Suppressor macrophage treated with lipopolysaccharide for 4 hours (primary cell): ENCODE measurements at regions not wholly inside any gene's neighbourhood (a gene's known extent, or its start where the extent isn't known, plus 50 kb on each side); places are given as distances from the start of the nearest gene placed in this dataset.

ENCODE experiments used
- DNase-seq: peaks from one replicate; pipeline ENCODE4 v3.0.0-alpha.2; 2020

GRCh38 chr6:1113916-1114540 lies 197.9 kb upstream of the FOXQ1 start:
- DNase-seq, result no peak

GRCh38 chr6:1111361-1111760 lies 200.5 kb upstream of the FOXQ1 start:
- DNase-seq, result no peak

GRCh38 chr6:1110941-1111349 lies 201.0 kb upstream of the FOXQ1 start:
- no peak for DNase-seq

GRCh38 chr6:1110164-1110563 lies 201.7 kb upstream of the FOXQ1 start:
- DNase-seq, result no peak

- no peak for DNase-seq
These were observed 202.8 kb upstream of the FOXQ1 start for GRCh38 chr6:1109134-1109533.

GRCh38 chr6:1108198-1108597 lies 203.7 kb upstream of the FOXQ1 start:
- DNase-seq, result no peak

DNA sequence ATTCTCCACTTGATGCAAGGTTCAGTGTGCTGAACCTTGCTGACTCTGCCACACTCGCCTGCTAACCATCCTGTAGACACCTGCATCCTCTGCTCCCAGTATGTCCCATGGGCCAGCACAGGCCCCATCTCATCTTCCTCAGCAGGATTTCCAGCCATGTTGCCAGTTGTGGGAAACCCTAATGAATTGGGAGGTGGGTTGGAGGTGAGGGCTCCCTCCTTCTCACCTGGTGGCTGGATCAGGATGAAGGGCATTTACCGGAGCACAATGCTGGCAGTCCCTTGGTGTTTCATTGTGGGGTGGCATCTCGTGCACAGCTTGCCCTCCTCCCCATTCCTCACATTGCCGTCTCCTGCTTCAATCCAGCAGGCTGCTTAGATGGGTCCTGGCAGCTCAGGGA lies 204.3 kb upstream of the FOXQ1 start:
- no peak for DNase-seq

- no peak for DNase-seq
These were observed 206.0 kb upstream of the FOXQ1 start for GRCh38 chr6:1105833-1106400.

DNA sequence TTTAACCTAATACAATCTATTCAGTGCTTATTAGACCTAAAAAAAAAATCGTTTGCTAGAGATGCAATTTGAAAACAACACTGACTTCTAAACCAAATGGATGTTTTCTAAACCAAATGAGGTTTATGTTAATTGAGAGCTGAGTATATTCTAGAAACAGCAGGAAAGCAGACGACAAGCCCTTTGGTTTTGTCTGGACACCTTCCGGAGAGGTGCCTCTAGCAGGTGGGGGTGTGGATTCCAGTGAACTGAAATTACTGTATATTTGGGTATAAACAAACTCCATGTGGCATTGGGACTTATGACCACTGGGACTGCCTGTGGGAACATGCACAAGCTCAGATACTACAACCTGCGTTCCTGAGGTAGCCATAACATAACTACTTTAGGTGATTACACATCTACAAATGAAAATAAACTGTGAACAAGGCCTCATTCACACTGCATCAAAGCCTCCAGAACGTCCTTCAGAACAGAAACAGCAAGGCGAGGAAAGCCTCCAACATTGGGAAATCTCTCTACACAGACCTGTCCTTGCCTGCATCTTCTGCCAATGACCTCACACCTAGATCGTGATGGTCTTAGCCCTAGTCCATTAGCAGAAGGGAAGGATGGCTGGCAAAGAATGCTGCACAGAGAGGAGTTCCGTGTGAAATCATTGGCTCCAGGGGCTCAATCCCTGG lies 206.8 kb upstream of the FOXQ1 start:
- DNase-seq, result no peak

GRCh38 chr6:1103945-1104623 lies 207.8 kb upstream of the FOXQ1 start:
- DNase-seq, result no peak

- DNase-seq, result no peak
These were observed 208.9 kb upstream of the FOXQ1 start for GRCh38 chr6:1103021-1103420.

DNA sequence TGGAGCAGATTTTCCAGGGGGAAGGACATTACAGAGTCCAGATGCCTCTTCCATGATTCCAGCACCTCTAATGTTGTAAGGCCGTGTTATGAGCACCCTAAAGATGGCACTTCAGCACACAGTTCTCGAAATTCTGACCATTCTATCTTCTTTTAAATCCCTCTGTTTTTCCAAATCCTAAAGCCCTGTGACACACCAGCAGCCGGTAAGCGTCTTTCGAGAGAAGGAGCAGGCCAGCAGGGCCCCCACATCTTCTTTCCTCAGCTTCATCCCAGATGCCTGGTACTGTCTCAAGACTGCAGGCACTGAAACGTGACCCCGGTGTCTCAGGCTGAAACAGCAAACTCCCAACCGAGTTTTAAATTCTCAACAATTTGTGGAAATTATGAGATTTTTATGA lies 211.6 kb upstream of the FOXQ1 start:
- DNase-seq, result no peak

- no peak for DNase-seq
These were observed 212.6 kb upstream of the FOXQ1 start for GRCh38 chr6:1099264-1099663.

DNA sequence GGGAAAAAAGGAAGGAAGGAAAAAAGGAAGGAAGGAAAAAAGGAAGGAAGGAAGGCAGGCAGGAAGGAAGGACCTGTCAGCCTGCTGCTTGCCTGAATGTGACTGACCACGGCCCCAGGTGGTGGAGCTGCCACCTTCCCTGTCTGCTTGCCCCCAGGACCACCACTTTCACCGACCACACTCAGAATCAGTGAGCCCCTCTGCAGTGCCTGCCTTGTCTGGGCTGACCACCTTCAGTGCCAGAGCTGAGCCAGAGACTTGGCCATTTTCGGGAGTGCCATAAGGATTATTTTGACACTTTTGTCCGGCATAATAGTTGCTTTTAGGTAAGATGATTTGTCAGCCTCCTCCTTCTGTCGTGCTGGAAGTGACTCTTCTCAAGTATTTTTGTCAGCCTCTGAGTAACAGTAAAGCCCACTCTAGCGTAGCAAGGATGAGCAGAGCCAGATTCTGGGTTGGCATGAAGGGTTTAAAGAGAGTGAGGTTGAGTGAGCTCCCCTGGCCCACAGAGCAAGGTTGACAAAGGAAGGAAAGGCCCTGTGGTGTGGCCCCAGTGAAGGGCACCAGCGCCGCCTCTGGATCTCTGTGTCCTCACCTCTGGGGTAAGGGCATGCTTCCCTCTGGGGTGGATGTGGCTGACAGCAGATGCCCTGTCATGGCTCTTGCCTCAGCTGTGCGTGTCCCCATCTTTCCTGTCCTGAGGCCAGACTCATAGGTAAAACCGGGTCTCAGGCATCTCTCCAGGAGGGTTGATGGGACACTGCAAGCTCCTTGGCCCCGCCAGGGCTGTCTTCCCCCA lies 214.7 kb upstream of the FOXQ1 start:
- no peak for DNase-seq

DNA sequence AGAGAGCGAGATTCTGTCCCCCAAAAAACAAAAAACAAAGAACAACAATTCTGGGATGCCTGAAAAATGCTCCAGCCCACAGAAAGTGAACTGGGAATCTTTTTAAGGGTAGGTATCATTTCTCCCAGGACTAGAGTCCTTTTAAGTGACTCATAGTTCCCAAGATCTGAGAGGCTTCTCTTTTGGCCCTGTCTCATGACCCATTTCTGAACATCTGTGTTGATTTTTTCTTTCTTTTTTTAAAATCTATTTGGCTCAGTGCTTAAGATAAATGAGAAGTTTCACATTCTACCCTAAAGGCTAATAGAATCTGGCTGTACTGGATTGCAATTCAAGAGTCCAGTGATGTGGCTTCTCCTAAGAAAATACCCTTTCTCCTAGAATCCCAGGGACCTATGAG lies 217.6 kb upstream of the FOXQ1 start:
- no peak for DNase-seq

- peak; percentile 6 for DNase-seq
These were observed 220.0 kb upstream of the FOXQ1 start for GRCh38 chr6:1091900-1092299.

DNA sequence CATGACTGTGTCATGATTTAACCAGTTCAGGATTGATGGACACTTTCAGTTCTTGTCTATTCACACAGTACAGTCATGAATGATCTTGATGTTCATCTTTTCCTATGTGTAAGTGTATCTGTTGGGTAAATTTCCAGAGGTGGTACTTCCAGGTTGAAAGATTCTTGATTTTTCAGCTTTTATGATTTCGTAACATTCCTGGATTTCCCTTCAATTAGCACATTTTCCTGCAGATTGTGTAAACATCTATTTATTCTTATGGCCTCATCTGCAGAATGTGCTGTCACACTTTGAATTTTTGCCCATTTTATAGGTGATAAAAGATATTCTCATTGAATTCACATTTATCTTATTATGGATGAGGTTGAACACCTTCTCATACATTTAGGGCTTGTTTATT lies 222.0 kb upstream of the FOXQ1 start:
- DNase-seq, result no peak

- no peak for DNase-seq
These were observed 223.4 kb upstream of the FOXQ1 start for GRCh38 chr6:1088492-1089001.

DNA sequence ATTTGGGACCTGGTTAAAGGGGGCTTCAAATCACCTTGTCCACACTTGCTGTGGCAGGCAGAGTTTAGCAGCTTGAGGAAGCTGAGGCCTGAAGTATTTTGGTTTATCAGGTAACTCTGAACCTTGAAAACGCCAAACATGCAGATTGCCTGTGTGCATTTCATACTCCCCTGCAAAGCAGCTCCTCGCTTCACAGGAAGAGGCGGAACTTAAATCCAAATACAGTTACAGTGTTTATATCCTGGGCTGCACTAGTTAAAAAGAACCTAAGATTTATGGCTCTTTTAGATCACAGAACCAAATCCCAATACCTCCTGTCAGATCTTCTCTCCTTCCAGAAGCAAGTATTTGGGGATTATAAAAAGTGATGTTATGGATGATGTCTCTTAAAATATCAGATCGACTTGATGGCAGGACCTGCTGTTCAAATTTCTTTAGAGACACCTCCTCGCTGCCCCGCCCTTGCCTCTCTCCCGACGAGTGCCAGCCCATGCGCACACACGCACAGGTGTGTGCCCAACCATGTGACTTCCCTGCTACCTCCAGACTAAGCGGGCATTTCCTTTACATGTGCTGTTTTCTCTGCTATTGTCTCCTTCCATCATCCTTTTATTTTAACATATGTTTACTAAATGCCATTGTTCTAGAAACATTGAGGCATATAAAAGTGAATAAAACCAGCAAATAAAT lies 224.6 kb upstream of the FOXQ1 start:
- no peak for DNase-seq

DNA sequence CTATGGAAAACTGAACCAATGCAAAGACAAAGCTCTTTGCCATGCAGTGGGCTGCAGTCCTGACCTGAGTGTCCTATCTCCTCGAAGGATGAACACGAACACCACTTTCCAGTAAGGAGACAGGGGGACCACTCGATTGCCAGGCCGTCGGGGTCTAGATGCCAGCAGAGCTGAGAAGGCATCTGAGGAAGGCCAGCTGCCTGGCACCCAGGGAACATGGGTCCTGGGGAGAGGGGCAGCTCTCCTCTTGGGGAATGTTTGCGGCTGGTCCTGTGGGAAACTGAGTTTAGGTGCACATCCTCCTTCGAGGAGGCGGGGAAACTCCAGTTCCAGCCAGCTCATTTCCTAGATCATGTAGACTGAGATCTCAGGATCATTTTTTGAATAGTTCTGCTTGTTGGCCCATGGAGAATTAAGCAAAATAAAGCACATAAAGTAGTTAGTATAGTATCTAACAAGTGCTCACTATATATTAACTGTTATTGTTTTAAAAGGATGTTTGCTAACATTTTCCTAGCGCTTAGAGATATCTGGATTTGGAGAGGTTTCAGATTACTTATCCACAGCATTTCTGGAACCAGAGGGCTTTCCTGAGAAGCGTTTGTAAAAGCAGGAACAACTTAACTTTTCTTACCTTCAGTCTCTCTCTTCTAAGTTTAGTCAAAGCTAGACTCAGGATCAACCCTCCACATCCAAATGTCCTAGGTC lies 225.3 kb upstream of the FOXQ1 start:
- no peak for DNase-seq

GRCh38 chr6:1082285-1082935 lies 229.5 kb upstream of the FOXQ1 start:
- no peak for DNase-seq
